ENCODE measurements at regions not wholly inside any gene's neighbourhood (a gene's known extent, or its start where the extent isn't known, plus 50 kb on each side); places are given as distances from the start of the nearest gene placed in this dataset.

DNA sequence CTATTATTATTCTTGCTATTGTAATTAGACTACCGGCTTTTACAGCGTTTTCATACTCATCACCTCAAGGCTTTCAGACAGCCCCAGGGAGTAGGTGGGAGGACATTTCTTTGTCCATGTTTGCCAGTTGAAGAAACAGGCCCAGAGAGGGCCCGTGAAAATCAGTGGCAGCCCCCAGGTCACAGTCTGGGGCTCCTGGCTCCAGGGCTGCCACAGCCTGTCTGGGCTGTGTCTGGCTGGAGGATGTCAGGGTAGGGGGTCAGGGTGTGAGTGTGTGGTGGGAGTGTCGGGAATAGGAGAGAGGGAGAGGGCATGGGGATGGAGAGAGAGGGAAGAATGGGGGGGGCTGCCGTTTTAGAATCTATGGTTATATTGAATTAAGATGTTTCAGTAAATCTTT, 118.2 kb upstream of the TLE3 start:
- TF ChIP-seq, protein P1, sequence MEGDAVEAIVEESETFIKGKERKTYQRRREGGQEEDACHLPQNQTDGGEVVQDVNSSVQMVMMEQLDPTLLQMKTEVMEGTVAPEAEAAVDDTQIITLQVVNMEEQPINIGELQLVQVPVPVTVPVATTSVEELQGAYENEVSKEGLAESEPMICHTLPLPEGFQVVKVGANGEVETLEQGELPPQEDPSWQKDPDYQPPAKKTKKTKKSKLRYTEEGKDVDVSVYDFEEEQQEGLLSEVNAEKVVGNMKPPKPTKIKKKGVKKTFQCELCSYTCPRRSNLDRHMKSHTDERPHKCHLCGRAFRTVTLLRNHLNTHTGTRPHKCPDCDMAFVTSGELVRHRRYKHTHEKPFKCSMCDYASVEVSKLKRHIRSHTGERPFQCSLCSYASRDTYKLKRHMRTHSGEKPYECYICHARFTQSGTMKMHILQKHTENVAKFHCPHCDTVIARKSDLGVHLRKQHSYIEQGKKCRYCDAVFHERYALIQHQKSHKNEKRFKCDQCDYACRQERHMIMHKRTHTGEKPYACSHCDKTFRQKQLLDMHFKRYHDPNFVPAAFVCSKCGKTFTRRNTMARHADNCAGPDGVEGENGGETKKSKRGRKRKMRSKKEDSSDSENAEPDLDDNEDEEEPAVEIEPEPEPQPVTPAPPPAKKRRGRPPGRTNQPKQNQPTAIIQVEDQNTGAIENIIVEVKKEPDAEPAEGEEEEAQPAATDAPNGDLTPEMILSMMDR (IDR thresholded peaks at IDR 0.05), result no peak
- no peak for TF ChIP-seq EP300 (IDR thresholded peaks at IDR 0.05)
